DOHH2 (cell line): ENCODE measurements at regions not wholly inside any gene's neighbourhood (a gene's known extent, or its start where the extent isn't known, plus 50 kb on each side); places are given as distances from the start of the nearest gene placed in this dataset.

Experiments used
- H3F3A ChIP-seq: fragments of 200-600 bp; sonication (generic), shearing (Covaris generic); 2 replicates; pipeline ENCODE4 v1.6.0; 2016; ENCODE audit warnings: antibody characterized with exemption, mild to moderate bottlenecking; ENCODE audit not compliant: control insufficient read depth, insufficient read depth
- H3K27ac ChIP-seq: fragments of 200-600 bp; sonication (generic); 2 replicates; pipeline ENCODE4 v1.5.1; 2014; ENCODE audit warnings: low read depth, mild to moderate bottlenecking, low read length, moderate library complexity
- H3K27me3 ChIP-seq: fragments of 200-600 bp; sonication (generic); 2 replicates; pipeline ENCODE4 v1.6.1; 2014; ENCODE audit warnings: mild to moderate bottlenecking, low read length, mixed read lengths; ENCODE audit not compliant: control insufficient read depth
- H3K36me3 ChIP-seq: fragments of 200-600 bp; sonication (generic); 2 replicates; pipeline ENCODE4 v1.6.1; 2014; ENCODE audit warnings: mild to moderate bottlenecking, low read length, moderate library complexity, mixed read lengths; ENCODE audit not compliant: control insufficient read depth
- H3K4me1 ChIP-seq: fragments of 200-600 bp; sonication (generic); 2 replicates; pipeline ENCODE4 v1.6.1; 2014; ENCODE audit warnings: mild to moderate bottlenecking, low read length, mixed read lengths; ENCODE audit not compliant: control insufficient read depth
- H3K4me2 ChIP-seq: fragments of 200-600 bp; sonication (generic); 2 replicates; pipeline ENCODE4 v1.6.0; 2014; ENCODE audit warnings: mild to moderate bottlenecking, low read length, moderate library complexity
- H3K4me3 ChIP-seq: fragments of 200-600 bp; sonication (generic); 2 replicates; pipeline ENCODE4 v1.5.1; 2014; ENCODE audit warnings: mild to moderate bottlenecking, low read length, mixed read lengths
- H3K79me2 ChIP-seq: fragments of 200-600 bp; sonication (generic); 2 replicates; pipeline ENCODE4 v1.6.1; 2014; ENCODE audit warnings: mild to moderate bottlenecking, low read length, mixed read lengths; ENCODE audit not compliant: control insufficient read depth
- H3K9me2 ChIP-seq: fragments of 200-600 bp; sonication (generic); replicated peaks from 2 replicates; pipeline ENCODE4 v1.6.1; 2014; ENCODE audit warnings: mild to moderate bottlenecking, low read length, mixed read lengths; ENCODE audit not compliant: control insufficient read depth
- H3K9me3 ChIP-seq: fragments of 200-600 bp; sonication (generic); 2 replicates; pipeline ENCODE4 v1.6.1; 2014; ENCODE audit warnings: antibody characterized with exemption, low read length, mixed read lengths; ENCODE audit not compliant: control insufficient read depth, insufficient read depth
- H4K20me1 ChIP-seq: fragments of 200-600 bp; sonication (generic); 2 replicates; pipeline ENCODE4 v1.6.0; 2014; ENCODE audit warnings: low read depth, mild to moderate bottlenecking, antibody characterized with exemption, low read length, moderate library complexity; ENCODE audit not compliant: control insufficient read depth, insufficient read depth
- EZH2phosphoT487 ChIP-seq: fragments of 200-600 bp; sonication (generic); IDR thresholded peaks from 2 replicates; pipeline ENCODE4 v1.6.1; 2017; ENCODE audit warnings: borderline replicate concordance, mild to moderate bottlenecking, antibody characterized with exemption, low read length, moderate library complexity, mixed read lengths
- TF ChIP-seq, protein P1 (sequence below): fragments of 200-600 bp; sonication (generic); IDR thresholded peaks from one replicate; pipeline ENCODE4 v1.5.1; 2014; ENCODE audit warnings: antibody characterized with exemption, mild to moderate bottlenecking, low read depth, low read length; ENCODE audit not compliant: poor library complexity, severe bottlenecking

DNA sequence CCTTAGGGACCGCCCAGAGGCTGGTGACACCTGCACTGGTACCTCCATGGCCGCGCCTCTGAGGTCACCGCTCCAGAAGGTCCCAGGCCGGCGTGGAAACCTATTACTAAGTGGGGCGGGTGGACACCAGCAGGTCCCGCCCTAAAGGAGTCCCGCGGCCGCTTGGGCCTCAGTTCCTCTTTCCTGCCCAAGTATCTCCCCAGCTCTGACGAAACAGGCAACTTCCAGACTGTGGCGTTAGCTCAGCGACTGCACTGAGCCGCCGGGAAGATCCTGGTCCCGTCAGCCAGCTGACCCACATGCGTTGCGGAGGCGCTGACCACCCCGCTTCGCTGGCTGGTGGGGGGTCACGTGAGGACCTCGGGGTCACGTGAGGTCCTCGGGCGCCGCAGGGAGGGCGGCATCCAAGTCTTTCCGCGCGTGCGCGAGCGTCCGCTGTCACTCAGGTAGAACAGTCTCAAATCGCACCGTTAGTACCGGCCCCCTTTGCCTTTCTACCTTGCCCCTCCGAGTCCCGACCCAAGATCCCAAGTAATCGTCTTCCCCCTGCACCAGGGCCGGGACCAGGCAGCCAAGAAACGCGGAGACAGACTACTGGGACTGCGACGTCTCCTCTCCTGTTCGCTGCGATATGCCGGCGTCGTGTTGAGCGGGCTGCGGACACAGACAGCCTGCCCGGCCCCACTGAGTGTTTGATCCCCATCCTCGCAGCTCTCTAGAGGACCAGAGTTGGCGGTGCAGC lies 53.7 kb upstream of the KDM4C start:
- 0 out of 2 replicates have a peak, but pooled peaks cover 3% of the 10 kb centered on the region for H3F3A ChIP-seq
- TF ChIP-seq EZH2phosphoT487, result no peak
- TF ChIP-seq, protein P1, sequence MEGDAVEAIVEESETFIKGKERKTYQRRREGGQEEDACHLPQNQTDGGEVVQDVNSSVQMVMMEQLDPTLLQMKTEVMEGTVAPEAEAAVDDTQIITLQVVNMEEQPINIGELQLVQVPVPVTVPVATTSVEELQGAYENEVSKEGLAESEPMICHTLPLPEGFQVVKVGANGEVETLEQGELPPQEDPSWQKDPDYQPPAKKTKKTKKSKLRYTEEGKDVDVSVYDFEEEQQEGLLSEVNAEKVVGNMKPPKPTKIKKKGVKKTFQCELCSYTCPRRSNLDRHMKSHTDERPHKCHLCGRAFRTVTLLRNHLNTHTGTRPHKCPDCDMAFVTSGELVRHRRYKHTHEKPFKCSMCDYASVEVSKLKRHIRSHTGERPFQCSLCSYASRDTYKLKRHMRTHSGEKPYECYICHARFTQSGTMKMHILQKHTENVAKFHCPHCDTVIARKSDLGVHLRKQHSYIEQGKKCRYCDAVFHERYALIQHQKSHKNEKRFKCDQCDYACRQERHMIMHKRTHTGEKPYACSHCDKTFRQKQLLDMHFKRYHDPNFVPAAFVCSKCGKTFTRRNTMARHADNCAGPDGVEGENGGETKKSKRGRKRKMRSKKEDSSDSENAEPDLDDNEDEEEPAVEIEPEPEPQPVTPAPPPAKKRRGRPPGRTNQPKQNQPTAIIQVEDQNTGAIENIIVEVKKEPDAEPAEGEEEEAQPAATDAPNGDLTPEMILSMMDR, result no peak
- H3K4me1 ChIP-seq, result peaks cover 36% of the 10 kb centered on the region
- no peaks in the 10 kb centered on the region for H4K20me1 ChIP-seq
- peak overlapping the region; percentile 82 for H3K4me2 ChIP-seq
- peak overlapping the region; percentile 57 for H3K27ac ChIP-seq
- H3K4me3 ChIP-seq, result peak overlapping the region; percentile 76
- no peaks in the 10 kb centered on the region for H3K36me3 ChIP-seq
- no peaks in the 10 kb centered on the region; the same call in 1 of the 2 replicates for H3K79me2 ChIP-seq
- no peaks in the 10 kb centered on the region for H3K27me3 ChIP-seq
- no peaks in the 10 kb centered on the region for H3K9me2 ChIP-seq
- no peaks in the 10 kb centered on the region for H3K9me3 ChIP-seq

DNA sequence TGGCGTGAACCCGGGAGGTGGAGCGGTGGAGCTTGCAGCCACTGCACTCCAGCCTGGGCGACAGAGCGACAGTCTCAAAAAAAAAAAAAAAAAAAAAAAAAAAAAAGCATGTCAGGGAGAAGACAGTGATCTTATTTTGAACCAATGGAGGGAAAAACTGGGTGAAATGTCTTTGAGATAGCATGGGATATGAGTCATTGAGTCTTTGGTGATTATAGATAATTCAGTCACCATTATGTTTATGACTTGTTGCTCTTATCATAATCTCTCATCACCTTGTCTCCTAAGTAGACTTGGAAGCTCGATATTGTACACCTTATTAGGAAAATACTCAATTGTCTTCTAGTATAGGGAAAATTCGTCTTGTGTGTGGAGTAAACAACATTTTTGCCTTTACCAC lies 55.1 kb upstream of the KDM4C start:
- Histone ChIP-seq H3K36me3 (no peaks in the 10 kb centered on the region), H3K27ac (peak overlapping the region; percentile 57), H3K9me3 (no peaks in the 10 kb centered on the region), H4K20me1 (no peaks in the 10 kb centered on the region), H3K79me2 (no peaks in the 10 kb centered on the region; the same call in 1 of the 2 replicates), H3K4me2 (peak overlapping the region; percentile 82), H3K27me3 (no peaks in the 10 kb centered on the region), H3K9me2 (no peaks in the 10 kb centered on the region), H3F3A (0 out of 2 replicates have a peak, but pooled peaks cover 3% of the 10 kb centered on the region), H3K4me1 (peaks cover 36% of the 10 kb centered on the region), H3K4me3 (peak overlapping the region; percentile 76)
- no peak for TF ChIP-seq EZH2phosphoT487
- TF ChIP-seq, protein P1, result no peak

DNA sequence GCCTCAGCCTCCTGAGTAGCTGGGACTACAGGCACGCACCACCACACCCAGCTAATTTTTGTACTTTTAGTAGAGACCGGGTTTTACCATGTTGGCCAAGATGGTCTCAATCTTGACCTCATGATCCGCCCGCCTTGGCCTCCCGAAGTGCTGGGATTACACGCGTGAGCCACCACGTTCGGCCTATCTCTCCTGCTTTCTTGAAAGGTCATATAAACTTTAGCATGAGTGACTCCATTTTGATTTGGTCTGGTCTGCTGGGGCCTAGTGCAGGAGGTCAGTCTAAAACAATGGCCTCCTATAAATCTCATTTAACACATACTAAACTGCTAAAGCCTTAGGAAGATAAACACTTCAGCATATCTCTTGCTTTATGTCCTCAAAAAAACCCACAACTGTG lies 50.6 kb upstream of the GLDC start:
- H3K4me2 ChIP-seq, result no peak overlapping the region

More for the DNA sequence above, 50.6 kb upstream of the GLDC start:
- Histone ChIP-seq H3K9me3 (no peaks in the 10 kb centered on the region), H3K4me1 (peaks cover 52% of the 10 kb centered on the region), H3K9me2 (no peaks in the 10 kb centered on the region), H3F3A (peaks cover 23% of the 10 kb centered on the region), H4K20me1 (no peaks in the 10 kb centered on the region), H3K27me3 (no peaks in the 10 kb centered on the region), H3K36me3 (no peaks in the 10 kb centered on the region), H3K27ac (no peak overlapping the region), H3K79me2 (peaks cover 4% of the 10 kb centered on the region; the same call in 1 of the 2 replicates), H3K4me3 (no peak overlapping the region)
- TF ChIP-seq, protein P1, result no peak
- TF ChIP-seq EZH2phosphoT487, result no peak
